COLO668 (cell line): ENCODE measurements at regions not wholly inside any gene's neighbourhood (a gene's known extent, or its start where the extent isn't known, plus 50 kb on each side); places are given as distances from the start of the nearest gene placed in this dataset.

ENCODE experiments used
- DNase-seq: peaks from one replicate; lab custom pipeline; 2025; ENCODE audit not compliant: unreplicated experiment; lab: John Stamatoyannopoulos, UW

GRCh38 chr5:124647352-124647751, 99.1 kb downstream of the ZNF608 start:
- no peak for DNase-seq

- DNase-seq, result no peak
These were observed 101.0 kb downstream of the ZNF608 start for GRCh38 chr5:124645396-124645795.

GRCh38 chr5:124644582-124644981, 101.9 kb downstream of the ZNF608 start:
- no peak for DNase-seq

GRCh38 chr5:124644138-124644537, 102.3 kb downstream of the ZNF608 start:
- DNase-seq, result no peak

GRCh38 chr5:124643336-124643735, 103.1 kb downstream of the ZNF608 start:
- no peak for DNase-seq

GRCh38 chr5:124642151-124642550, 104.3 kb downstream of the ZNF608 start:
- DNase-seq, result no peak

- DNase-seq, result peak; percentile 60
These were observed 105.2 kb downstream of the ZNF608 start for GRCh38 chr5:124641154-124641792.

- DNase-seq, result no peak
These were observed 107.3 kb downstream of the ZNF608 start for GRCh38 chr5:124639095-124639665.

GRCh38 chr5:124637011-124637410, 109.4 kb downstream of the ZNF608 start:
- DNase-seq, result no peak

- no peak for DNase-seq
These were observed 111.6 kb downstream of the ZNF608 start for GRCh38 chr5:124634741-124635323.

GRCh38 chr5:124634228-124634739, 112.2 kb downstream of the ZNF608 start:
- DNase-seq, result no peak

- no peak for DNase-seq
These were observed 113.2 kb downstream of the ZNF608 start for GRCh38 chr5:124633209-124633608.

- no peak for DNase-seq
These were observed 114.4 kb downstream of the ZNF608 start for GRCh38 chr5:124631874-124632550.

GRCh38 chr5:124630767-124631704, 115.4 kb downstream of the ZNF608 start:
- DNase-seq, result no peak

- peak; percentile 52 for DNase-seq
These were observed 117.5 kb downstream of the ZNF608 start for GRCh38 chr5:124628721-124629596.

GRCh38 chr5:124627815-124628595, 118.4 kb downstream of the ZNF608 start:
- DNase-seq, result no peak

- no peak for DNase-seq
These were observed 120.4 kb downstream of the ZNF608 start for GRCh38 chr5:124626053-124626452.

- DNase-seq, result no peak
These were observed 123.2 kb downstream of the ZNF608 start for GRCh38 chr5:124623265-124623664.

- no peak for DNase-seq
These were observed 123.6 kb downstream of the ZNF608 start for GRCh38 chr5:124622851-124623250.
